Sigmoid colon (tissue), 6 donors: ENCODE measurements at regions not wholly inside any gene's neighbourhood (a gene's known extent, or its start where the extent isn't known, plus 50 kb on each side); places are given as distances from the start of the nearest gene placed in this dataset.
"Not testable (repeated sequence)": the region's sequence is repeated elsewhere in the genome, so short reads cannot be mapped to it uniquely, and the experiment has no call there.

Source experiments
- DNase-seq: peaks from one replicate; pipeline ENCODE4 v3.0.0-alpha.2; 2019
- H3K27ac ChIP-seq, 4 donors: fragments of 200-600 bp; sonication (generic); one replicate each; pipeline ENCODE4 v1.5.1; 2016 to 2019; ENCODE audit warnings: mild to moderate bottlenecking in 1 of 4
- H3K27me3 ChIP-seq, 3 donors: fragments of 200-600 bp; sonication (generic); one replicate each; pipeline ENCODE4 v1.5.1; 2019; ENCODE audit warnings: mild to moderate bottlenecking in 1 of 3
- H3K36me3 ChIP-seq, 4 donors: fragments of 200-600 bp; sonication (generic); one replicate each; pipeline ENCODE4 v1.5.1; 2016 to 2019
- H3K4me1 ChIP-seq, 4 donors: fragments of 200-600 bp; sonication (generic); one replicate each; pipeline ENCODE4 v1.5.1; 2017 to 2019
- H3K4me3 ChIP-seq, 4 donors: fragments of 200-600 bp; sonication (generic); one replicate each; pipeline ENCODE4 v1.5.1; 2017 to 2019; ENCODE audit warnings: mild to moderate bottlenecking in 2 of 4, moderate library complexity in 1 of 4
- H3K9me3 ChIP-seq, 4 donors: fragments of 200-600 bp in 3 of 4; sonication (generic) in 3 of 4; one replicate each; pipeline versions ENCODE4 v1.5.1 to v1.6.1; 2013 to 2019
- CTCF ChIP-seq, 4 experiments: fragments of 450-650 bp in 3 of 4; fragments of 200-600 bp in 1 of 4; IDR thresholded peaks; one replicate each; pipeline ENCODE4 v1.5.1; 2016 to 2019; ENCODE audit warnings: antibody characterized with exemption in 4 of 4, mild to moderate bottlenecking in 3 of 4, moderate library complexity in 2 of 4
- EP300 ChIP-seq, 4 donors: sonication (generic); formaldehyde crosslinking; IDR thresholded peaks; one replicate each; pipeline ENCODE4 v1.6.1; 2017; ENCODE audit warnings: antibody characterized with exemption in 4 of 4
- POLR2A ChIP-seq, 2 donors: fragments of 450-650 bp; IDR thresholded peaks; one replicate each; pipeline ENCODE4 v1.6.1; 2016; ENCODE audit warnings: antibody characterized with exemption in 2 of 2, mild to moderate bottlenecking in 2 of 2, moderate library complexity in 2 of 2
- POLR2AphosphoS5 ChIP-seq, 4 donors: sonication (generic); formaldehyde crosslinking; IDR thresholded peaks; one replicate each; pipeline ENCODE4 v1.6.1; 2017; ENCODE audit warnings: antibody characterized with exemption in 4 of 4
- WGBS, 2 donors: extraction: QIAGEN DNeasy Blood & Tissue Kit; methylation state at CpG; one replicate each; pipeline ENCODE4 v1.1.7; 2013; 5-methylcytosine and 5-hydroxymethylcytosine counted together
- intact Hi-C: fragments of 100-400 bp; cut with DNase I; formaldehyde crosslinking; loops from one replicate; pipeline ENCODE4 v1.15.1; 2023
- small RNA-seq, 3 donors: library from RNA; depleted of rRNA; stranded (forward); fragments of <200 nt; gene quantifications; one replicate each; pipeline ENCODE3, GENCODE V24; 2016
- donor health status: healthy with polysubstance abuse.
- donor health status: healthy.

GRCh38 chr7:32643194-32643593 is 147.9 kb downstream of the AVL9 start:
- Histone ChIP-seq H3K36me3 (no peaks in the 10 kb centered on the region), H3K27me3 (no peaks in the 10 kb centered on the region), H3K4me1 (no peaks in the 10 kb centered on the region), H3K4me3 (no peak overlapping the region), H3K9me3 (no peaks in the 10 kb centered on the region), H3K27ac (no peak overlapping the region)
- WGBS, 2 donors: 95% methylated on average over 5 of the region's 5 CpGs
- intact Hi-C loops: no loop called here
- TF ChIP-seq CTCF (IDR thresholded peaks at IDR 0.05): no peak
- TF ChIP-seq POLR2AphosphoS5 (IDR thresholded peaks at IDR 0.05): no peak
- no peak for TF ChIP-seq POLR2A (IDR thresholded peaks at IDR 0.05)
- TF ChIP-seq EP300 (IDR thresholded peaks at IDR 0.05): no peak
- no peak for DNase-seq

GRCh38 chr7:32639122-32639521 is 143.8 kb downstream of the AVL9 start:
- DNase-seq: no peak
- Histone ChIP-seq H3K27me3 (no peaks in the 10 kb centered on the region), H3K4me3 (no peak overlapping the region), H3K27ac (no peak overlapping the region), H3K4me1 (no peaks in the 10 kb centered on the region), H3K36me3 (no peaks in the 10 kb centered on the region), H3K9me3 (peaks cover 0 to 4% (median 2%) of the 10 kb centered on the region in 4 donors)
- no peak for TF ChIP-seq EP300 (IDR thresholded peaks at IDR 0.05)
- TF ChIP-seq POLR2A (IDR thresholded peaks at IDR 0.05): no peak
- TF ChIP-seq CTCF (IDR thresholded peaks at IDR 0.05): no peak
- no peak for TF ChIP-seq POLR2AphosphoS5 (IDR thresholded peaks at IDR 0.05)
- WGBS, 2 donors: 86 to 97% methylated on average over 3 of the region's 3 CpGs
- intact Hi-C loops: no loop called here

- 57 to 77% methylated on average over 1 of the region's 1 CpG for WGBS, 2 donors
- H3K4me1 ChIP-seq, H3K27ac ChIP-seq, H3K36me3 ChIP-seq, intact Hi-C loops, H3K4me3 ChIP-seq, H3K27me3 ChIP-seq, DNase-seq, H3K9me3 ChIP-seq: not testable (repeated sequence)
Observed at GRCh38 chr7:32638479-32639121, 143.3 kb downstream of the AVL9 start.

Small RNA genes lying in the stretch of these regions (small RNA-seq; reads per million reads assigned to genes)
- gene AC018645.1 (0 reads per million in 3 donors), gene MIR550A2 (0 reads per million in 3 donors), gene RF00322 (0 reads per million in 3 donors)
